ENCODE measurements at regions not wholly inside any gene's neighbourhood (a gene's known extent, or its start where the extent isn't known, plus 50 kb on each side); places are given as distances from the start of the nearest gene placed in this dataset.

GRCh38 chr21:22582026-22582425 lies 1583.8 kb downstream of the NCAM2 start:
- no peak for TF ChIP-seq POLR2A (IDR thresholded peaks at IDR 0.05; ENCODE audit: low read length)
- no peak for TF ChIP-seq GATA1 (IDR thresholded peaks at IDR 0.05; ENCODE audit: low read depth, low read length)

GRCh38 chr21:22584308-22584707 lies 1586.1 kb downstream of the NCAM2 start:
- TF ChIP-seq GATA1 (IDR thresholded peaks at IDR 0.05; ENCODE audit: low read depth, low read length) = no peak
- TF ChIP-seq POLR2A (IDR thresholded peaks at IDR 0.05; ENCODE audit: low read length) = no peak
- no peak for DNase-seq

More at GRCh38 chr21:22582026-22582425, 1583.8 kb downstream of the NCAM2 start:
- DNase-seq = no peak

- no peak for TF ChIP-seq GATA1 (IDR thresholded peaks at IDR 0.05; ENCODE audit: low read depth, low read length)
- no peak for TF ChIP-seq POLR2A (IDR thresholded peaks at IDR 0.05; ENCODE audit: low read length)
- DNase-seq = no peak
These were observed 1587.3 kb downstream of the NCAM2 start for GRCh38 chr21:22585558-22585957.

DNA sequence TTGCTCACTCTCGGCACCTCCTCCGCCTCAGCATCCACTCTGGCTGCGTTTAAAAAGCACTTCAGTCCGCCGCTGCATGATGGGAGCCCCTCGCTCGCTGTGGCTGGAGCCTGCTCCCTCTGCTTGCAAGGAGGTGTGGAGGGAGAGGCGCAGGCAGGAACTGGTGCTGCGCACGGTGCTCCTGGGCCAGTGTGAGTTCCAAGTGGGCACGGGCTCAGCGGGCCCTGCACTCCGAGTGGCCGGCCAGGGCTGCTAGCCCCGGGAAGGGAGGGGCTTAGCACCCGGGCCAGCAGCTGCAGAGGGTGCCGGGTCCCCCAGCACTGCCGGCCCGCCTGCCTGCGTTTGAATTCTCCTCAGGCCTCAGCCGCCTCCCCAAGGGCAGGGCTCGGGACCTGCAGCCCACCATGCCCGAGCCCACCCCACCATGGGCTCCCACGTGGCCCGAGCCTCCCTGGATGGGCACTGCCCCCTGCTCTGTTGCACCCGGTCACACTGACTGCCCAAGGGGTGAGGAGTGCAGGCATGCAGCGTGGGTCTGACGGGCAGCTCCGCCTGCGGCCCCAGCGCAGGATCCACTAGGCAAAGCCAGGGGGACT lies 1599.5 kb downstream of the NCAM2 start:
- TF ChIP-seq POLR2A (IDR thresholded peaks at IDR 0.05; ENCODE audit: low read length) (no peak), GATA1 (IDR thresholded peaks at IDR 0.05; ENCODE audit: low read depth, low read length) (no peak)

GRCh38 chr21:22609802-22610201 lies 1611.6 kb downstream of the NCAM2 start:
- TF ChIP-seq POLR2A (IDR thresholded peaks at IDR 0.05; ENCODE audit: low read length) (no peak), GATA1 (IDR thresholded peaks at IDR 0.05; ENCODE audit: low read depth, low read length) (no peak)
- no peak for DNase-seq

More for the DNA sequence above, 1599.5 kb downstream of the NCAM2 start:
- DNase-seq = no peak

GRCh38 chr21:22627911-22628310 lies 1629.7 kb downstream of the NCAM2 start:
- no peak for DNase-seq
- TF ChIP-seq POLR2A (IDR thresholded peaks at IDR 0.05; ENCODE audit: low read length) = no peak
- TF ChIP-seq GATA1 (IDR thresholded peaks at IDR 0.05; ENCODE audit: low read depth, low read length) = no peak

DNA sequence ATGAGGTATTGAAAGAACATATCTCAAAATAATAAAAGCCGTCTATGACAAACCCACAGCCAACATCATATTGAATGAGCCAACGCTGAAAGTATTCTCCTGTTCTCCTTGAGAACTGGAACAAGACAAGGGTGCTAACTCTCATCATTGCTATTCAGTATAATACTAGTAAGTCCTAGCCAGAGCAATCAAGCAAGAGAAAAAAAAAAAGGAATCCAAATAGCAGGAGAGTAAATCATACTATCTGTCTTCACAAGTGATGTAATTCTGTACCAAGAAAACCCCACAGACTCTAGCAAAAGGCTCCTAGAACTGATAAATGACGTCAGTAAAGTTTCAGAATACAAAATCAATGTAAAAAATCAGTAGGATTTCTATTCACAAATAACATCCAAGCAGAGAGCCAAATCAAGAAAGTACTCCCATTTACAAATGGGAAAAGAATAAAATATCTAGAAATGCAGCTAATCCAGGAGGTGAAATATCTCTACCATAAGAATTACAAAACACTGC lies 1632.8 kb downstream of the NCAM2 start:
- TF ChIP-seq GATA1 (IDR thresholded peaks at IDR 0.05; ENCODE audit: low read depth, low read length) (no peak), POLR2A (IDR thresholded peaks at IDR 0.05; ENCODE audit: low read length) (no peak)
- no peak for DNase-seq

GRCh38 chr21:22632176-22632575 lies 1634.0 kb downstream of the NCAM2 start:
- no peak for TF ChIP-seq POLR2A (IDR thresholded peaks at IDR 0.05; ENCODE audit: low read length)
- no peak for TF ChIP-seq GATA1 (IDR thresholded peaks at IDR 0.05; ENCODE audit: low read depth, low read length)
- no peak for DNase-seq

DNA sequence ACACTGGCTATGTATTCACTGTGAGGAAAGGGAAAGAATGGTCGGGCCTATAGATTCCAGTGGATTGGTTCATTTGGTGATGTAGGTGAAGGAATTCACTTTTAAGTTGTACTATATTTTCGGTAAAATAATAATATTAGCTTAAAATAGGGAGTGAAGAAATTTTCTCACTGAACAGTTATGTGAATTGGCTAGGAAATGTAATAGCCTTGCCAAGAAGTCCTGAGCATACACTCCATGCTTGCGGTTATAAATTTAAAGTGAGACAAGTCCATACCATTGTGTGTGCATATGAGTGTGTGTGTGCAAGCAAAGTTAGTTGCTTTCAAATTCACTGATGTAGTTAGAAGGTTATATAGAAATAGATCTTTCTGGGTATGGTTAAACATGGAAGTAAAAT lies 1651.0 kb downstream of the NCAM2 start:
- no peak for DNase-seq
- TF ChIP-seq POLR2A (IDR thresholded peaks at IDR 0.05; ENCODE audit: low read length) (no peak), GATA1 (IDR thresholded peaks at IDR 0.05; ENCODE audit: low read depth, low read length) (no peak)

GRCh38 chr21:22650226-22650625 lies 1652.0 kb downstream of the NCAM2 start:
- no peak for DNase-seq
- no peak for TF ChIP-seq POLR2A (IDR thresholded peaks at IDR 0.05; ENCODE audit: low read length)
- no peak for TF ChIP-seq GATA1 (IDR thresholded peaks at IDR 0.05; ENCODE audit: low read depth, low read length)

- no peak for DNase-seq
These were observed 1659.6 kb downstream of the NCAM2 start for GRCh38 chr21:22657781-22658180.

DNA sequence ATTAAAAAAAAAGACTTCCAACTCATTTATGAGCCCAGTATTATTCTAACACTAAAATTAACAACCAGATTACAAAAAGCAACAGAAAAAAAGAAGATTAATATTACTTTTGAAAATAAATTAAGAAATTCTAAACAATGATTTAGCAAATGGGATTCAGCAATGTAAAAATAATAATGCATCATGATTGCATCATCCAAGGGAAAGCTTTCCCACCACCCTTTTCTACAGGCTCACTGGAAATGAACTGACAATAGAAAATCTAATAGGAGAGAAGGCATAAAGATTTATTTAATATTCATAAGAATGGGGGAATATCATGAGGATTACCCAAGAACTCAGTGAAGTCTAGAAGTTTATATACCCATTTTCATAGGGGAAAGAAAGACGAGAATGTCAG lies 1671.9 kb downstream of the NCAM2 start:
- TF ChIP-seq GATA1 (IDR thresholded peaks at IDR 0.05; ENCODE audit: low read depth, low read length) = no peak
- TF ChIP-seq POLR2A (IDR thresholded peaks at IDR 0.05; ENCODE audit: low read length) = no peak
- DNase-seq = no peak

More at GRCh38 chr21:22657781-22658180, 1659.6 kb downstream of the NCAM2 start:
- no peak for TF ChIP-seq POLR2A (IDR thresholded peaks at IDR 0.05; ENCODE audit: low read length)
- TF ChIP-seq GATA1 (IDR thresholded peaks at IDR 0.05; ENCODE audit: low read depth, low read length) = no peak

GRCh38 chr21:22679207-22679606 lies 1681.0 kb downstream of the NCAM2 start:
- DNase-seq = no peak
- TF ChIP-seq GATA1 (IDR thresholded peaks at IDR 0.05; ENCODE audit: low read depth, low read length) = no peak
- TF ChIP-seq POLR2A (IDR thresholded peaks at IDR 0.05; ENCODE audit: low read length) = no peak

DNA sequence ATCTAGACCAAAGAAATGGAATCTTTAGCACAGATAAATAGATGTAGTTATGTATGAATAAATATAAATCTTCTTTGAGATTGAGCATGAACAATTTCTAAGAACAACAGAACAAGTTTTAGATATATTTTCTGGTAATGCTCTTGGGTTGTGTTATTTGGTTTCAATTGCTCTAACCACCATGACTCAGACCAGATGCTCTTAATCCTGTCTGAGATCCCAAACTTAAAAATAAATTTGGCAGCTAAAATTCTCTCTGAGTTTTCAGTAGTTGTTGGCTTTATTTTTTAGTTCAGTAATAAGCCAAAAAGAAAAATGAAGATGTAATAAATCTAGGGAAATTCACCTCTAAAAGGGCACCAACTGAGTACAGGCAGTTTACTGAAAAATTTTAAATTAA lies 1693.4 kb downstream of the NCAM2 start:
- no peak for DNase-seq
- TF ChIP-seq GATA1 (IDR thresholded peaks at IDR 0.05; ENCODE audit: low read depth, low read length) = no peak
- no peak for TF ChIP-seq POLR2A (IDR thresholded peaks at IDR 0.05; ENCODE audit: low read length)

GRCh38 chr21:22703521-22703920 lies 1705.3 kb downstream of the NCAM2 start:
- TF ChIP-seq GATA1 (IDR thresholded peaks at IDR 0.05; ENCODE audit: low read depth, low read length) = no peak
- no peak for TF ChIP-seq POLR2A (IDR thresholded peaks at IDR 0.05; ENCODE audit: low read length)
- DNase-seq = no peak
